ENCODE measurements at regions not wholly inside any gene's neighbourhood (a gene's known extent, or its start where the extent isn't known, plus 50 kb on each side); places are given as distances from the start of the nearest gene placed in this dataset.
A peak's percentile ranks its signal among the peaks of the same experiment; 100 is the strongest.

DNA sequence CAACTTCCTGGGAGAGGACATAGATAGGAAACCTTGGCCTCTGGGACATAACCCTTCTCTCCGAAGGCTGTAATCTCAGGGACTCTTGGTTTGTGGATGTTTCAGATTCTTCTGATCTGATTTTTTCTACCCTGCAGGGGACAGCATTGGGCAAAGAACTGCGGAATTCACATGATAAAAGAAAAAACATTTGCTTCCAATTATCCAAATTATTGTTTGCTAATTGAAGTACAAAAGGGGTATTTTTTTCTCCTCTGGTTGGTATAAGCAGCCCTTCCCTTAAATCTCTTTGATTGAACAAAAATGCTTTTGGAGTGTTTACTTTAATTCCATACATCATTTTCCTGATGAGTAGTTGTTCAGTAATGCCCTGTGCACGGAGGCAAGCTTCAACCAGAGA lies 251.7 kb upstream of the IRX3 start:
- H3F3A ChIP-seq (ENCODE audit: insufficient read depth): no peaks in the 10 kb centered on the region
- H3K27ac ChIP-seq: no peak overlapping the region
- no peaks in the 10 kb centered on the region for H3K9me3 ChIP-seq (ENCODE audit: low read depth)
- no peaks in the 10 kb centered on the region for H3K79me2 ChIP-seq (ENCODE audit: insufficient read depth)
- H3K4me2 ChIP-seq (ENCODE audit: unreplicated experiment): peak overlapping the region; percentile 19
- WGBS, 2 experiments (ENCODE audit: low coverage in 1 of 2, low lambda C conversion rate in 2 of 2, missing lambda C conversion rate in 2 of 2): 5 to 9% methylated on average over 3 of the region's 3 CpGs
- peaks cover 8% of the 10 kb centered on the region for H3K4me1 ChIP-seq (ENCODE audit: insufficient read depth)
- no peak for TF ChIP-seq EZH2 (IDR thresholded peaks at IDR 0.05; ENCODE audit: insufficient read depth, poor library complexity, severe bottlenecking)
- TF ChIP-seq EZH2phosphoT487 (IDR thresholded peaks at IDR 0.05; ENCODE audit: insufficient read depth, low read depth): no peak
- H2AFZ ChIP-seq: no peak overlapping the region
- H3K4me3 ChIP-seq: no peak overlapping the region
- DNase-seq: peak; percentile 33
- H3K27me3 ChIP-seq (replicated peaks; ENCODE audit: insufficient read depth): peaks cover 21% of the 10 kb centered on the region
- in situ Hi-C loops (cut with MboI): no loop called here
- H3K9ac ChIP-seq: no peak overlapping the region
- no peaks in the 10 kb centered on the region for H3K36me3 ChIP-seq (ENCODE audit: low read depth)
- no peaks in the 10 kb centered on the region for H4K20me1 ChIP-seq (ENCODE audit: insufficient read depth)
- H3K9me2 ChIP-seq (ENCODE audit: insufficient read depth): no peaks in the 10 kb centered on the region

GRCh38 chr16:54533856-54534490 lies 247.4 kb upstream of the IRX3 start:
- Histone ChIP-seq H3K4me1 (ENCODE audit: insufficient read depth) (peaks cover 8% of the 10 kb centered on the region), H3K9me2 (ENCODE audit: insufficient read depth) (no peaks in the 10 kb centered on the region), H4K20me1 (ENCODE audit: insufficient read depth) (no peaks in the 10 kb centered on the region), H3K9me3 (ENCODE audit: low read depth) (no peaks in the 10 kb centered on the region), H3K4me3 (no peak overlapping the region), H3F3A (ENCODE audit: insufficient read depth) (no peaks in the 10 kb centered on the region), H3K36me3 (ENCODE audit: low read depth) (no peaks in the 10 kb centered on the region), H2AFZ (no peak overlapping the region), H3K27me3 (replicated peaks; ENCODE audit: insufficient read depth) (0 out of 2 replicates have a peak, but pooled peaks cover under 1% of the 10 kb centered on the region), H3K27ac (no peak overlapping the region), H3K79me2 (ENCODE audit: insufficient read depth) (no peaks in the 10 kb centered on the region), H3K9ac (no peak overlapping the region), H3K4me2 (ENCODE audit: unreplicated experiment) (no peak overlapping the region)
- in situ Hi-C loops (cut with MboI): no loop called here
- no peak for DNase-seq
- TF ChIP-seq EZH2 (IDR thresholded peaks at IDR 0.05; ENCODE audit: insufficient read depth, poor library complexity, severe bottlenecking) (no peak), EZH2phosphoT487 (IDR thresholded peaks at IDR 0.05; ENCODE audit: insufficient read depth, low read depth) (no peak)
- 60 to 68% methylated on average over 4 of the region's 4 CpGs for WGBS, 2 experiments (ENCODE audit: low coverage in 1 of 2, low lambda C conversion rate in 2 of 2, missing lambda C conversion rate in 2 of 2)

DNA sequence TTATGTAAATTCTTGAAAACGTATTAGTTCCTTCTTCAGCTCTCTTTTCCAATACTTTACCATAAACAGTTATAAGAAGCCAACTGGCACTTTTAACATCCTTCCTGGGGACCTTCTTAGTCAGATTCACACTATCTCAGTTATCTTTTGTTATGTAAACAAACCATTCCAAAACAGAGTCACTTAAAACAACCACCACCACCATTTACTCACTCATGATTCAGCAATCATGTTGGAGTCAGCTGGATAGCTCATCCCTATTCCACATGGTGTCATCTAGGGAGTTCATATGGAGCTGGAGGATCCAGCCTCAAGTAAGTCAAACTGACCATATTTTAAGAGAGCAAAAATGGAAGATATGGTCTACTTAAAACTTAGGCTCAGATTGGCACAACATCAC lies 240.3 kb upstream of the IRX3 start:
- no peak overlapping the region for H3K27ac ChIP-seq
- H3K4me2 ChIP-seq (ENCODE audit: unreplicated experiment): no peak overlapping the region
- H3K36me3 ChIP-seq (ENCODE audit: low read depth): no peaks in the 10 kb centered on the region
- no peak overlapping the region for H3K4me3 ChIP-seq
- no peak for TF ChIP-seq EZH2phosphoT487 (IDR thresholded peaks at IDR 0.05; ENCODE audit: insufficient read depth, low read depth)
- TF ChIP-seq EZH2 (IDR thresholded peaks at IDR 0.05; ENCODE audit: insufficient read depth, poor library complexity, severe bottlenecking): no peak
- no peaks in the 10 kb centered on the region for H4K20me1 ChIP-seq (ENCODE audit: insufficient read depth)
- H3K79me2 ChIP-seq (ENCODE audit: insufficient read depth): no peaks in the 10 kb centered on the region
- DNase-seq: peak; percentile 79
- H3K27me3 ChIP-seq (replicated peaks; ENCODE audit: insufficient read depth): no peaks in the 10 kb centered on the region
- no peaks in the 10 kb centered on the region for H3K9me3 ChIP-seq (ENCODE audit: low read depth)
- 59 to 63% methylated on average over 1 of the region's 1 CpG for WGBS, 2 experiments (ENCODE audit: low coverage in 1 of 2, low lambda C conversion rate in 2 of 2, missing lambda C conversion rate in 2 of 2)
- no peaks in the 10 kb centered on the region for H3K9me2 ChIP-seq (ENCODE audit: insufficient read depth)
- 0 out of 2 replicates have a peak, but pooled peaks cover 4% of the 10 kb centered on the region for H3K4me1 ChIP-seq (ENCODE audit: insufficient read depth)
- H3F3A ChIP-seq (ENCODE audit: insufficient read depth): peaks cover 14% of the 10 kb centered on the region
- no peak overlapping the region for H3K9ac ChIP-seq
- in situ Hi-C loops (cut with MboI): no loop called here
- H2AFZ ChIP-seq: no peak overlapping the region

GRCh38 chr16:54526087-54526486 lies 239.5 kb upstream of the IRX3 start:
- H3K36me3 ChIP-seq (ENCODE audit: low read depth): no peaks in the 10 kb centered on the region
- H4K20me1 ChIP-seq (ENCODE audit: insufficient read depth): no peaks in the 10 kb centered on the region
- 0 out of 2 replicates have a peak, but pooled peaks cover 4% of the 10 kb centered on the region for H3K4me1 ChIP-seq (ENCODE audit: insufficient read depth)
- TF ChIP-seq EZH2phosphoT487 (IDR thresholded peaks at IDR 0.05; ENCODE audit: insufficient read depth, low read depth) (no peak), EZH2 (IDR thresholded peaks at IDR 0.05; ENCODE audit: insufficient read depth, poor library complexity, severe bottlenecking) (no peak)
- no peak overlapping the region for H3K4me3 ChIP-seq
- H3F3A ChIP-seq (ENCODE audit: insufficient read depth): peaks cover 14% of the 10 kb centered on the region
- H3K9me2 ChIP-seq (ENCODE audit: insufficient read depth): no peaks in the 10 kb centered on the region
- WGBS, 2 experiments (ENCODE audit: low coverage in 1 of 2, low lambda C conversion rate in 2 of 2, missing lambda C conversion rate in 2 of 2): 90 to 96% methylated on average over 1 of the region's 1 CpG
- H2AFZ ChIP-seq: no peak overlapping the region
- H3K9me3 ChIP-seq (ENCODE audit: low read depth): no peaks in the 10 kb centered on the region
- in situ Hi-C loops (cut with MboI): no loop called here
- DNase-seq: no peak
- no peak overlapping the region for H3K4me2 ChIP-seq (ENCODE audit: unreplicated experiment)
- no peak overlapping the region for H3K9ac ChIP-seq
- H3K27ac ChIP-seq: no peak overlapping the region
- H3K79me2 ChIP-seq (ENCODE audit: insufficient read depth): no peaks in the 10 kb centered on the region
- H3K27me3 ChIP-seq (replicated peaks; ENCODE audit: insufficient read depth): no peaks in the 10 kb centered on the region

Data from GM23248 (cell line).